Osteoblast (primary cell): ENCODE measurements at regions not wholly inside any gene's neighbourhood (a gene's known extent, or its start where the extent isn't known, plus 50 kb on each side); places are given as distances from the start of the nearest gene placed in this dataset.

Experiments used
- DNase-seq: peaks from one replicate; pipeline ENCODE4 v3.0.0; 2011; ENCODE audit warnings: low spot score, mixed read lengths; ENCODE audit not compliant: insufficient read length; ENCODE audit errors: missing footprints
- H2AFZ ChIP-seq: 2 replicates; pipeline ENCODE4 v1.6.0; 2011; ENCODE audit warnings: mild to moderate bottlenecking, low read length
- H3K27ac ChIP-seq: 2 replicates; pipeline ENCODE4 v1.5.1; 2011; ENCODE audit warnings: mild to moderate bottlenecking, low read depth, low read length, moderate library complexity
- H3K27me3 ChIP-seq: 2 replicates; pipeline ENCODE4 v1.6.0; 2012; ENCODE audit warnings: mild to moderate bottlenecking, control low read depth, inconsistent platforms, low read length, moderate library complexity; ENCODE audit not compliant: insufficient read depth
- H3K36me3 ChIP-seq: 2 replicates; pipeline ENCODE4 v1.5.1; 2011; ENCODE audit warnings: mild to moderate bottlenecking, low read length, control low read depth, moderate library complexity; ENCODE audit not compliant: insufficient read depth
- H3K4me1 ChIP-seq: 2 replicates; pipeline ENCODE4 v1.5.1; 2011; ENCODE audit warnings: mild to moderate bottlenecking, low read length, control low read depth, moderate library complexity; ENCODE audit not compliant: insufficient read depth
- H3K4me2 ChIP-seq: 2 replicates; pipeline ENCODE4 v1.6.0; 2011; ENCODE audit warnings: mild to moderate bottlenecking, low read length; ENCODE audit not compliant: insufficient read depth
- H3K4me3 ChIP-seq: fragments of 200-600 bp; sonication (generic); 3 replicates; pipeline ENCODE4 v1.5.1; 2012; ENCODE audit warnings: mild to moderate bottlenecking, low read length, inconsistent platforms; ENCODE audit not compliant: insufficient read depth
- H3K79me2 ChIP-seq: 2 replicates; pipeline ENCODE4 v1.6.0; 2012; ENCODE audit warnings: mild to moderate bottlenecking, low read length, control low read depth, inconsistent platforms; ENCODE audit not compliant: insufficient read depth
- H3K9me3 ChIP-seq: 2 replicates; pipeline ENCODE4 v1.5.1; 2011; ENCODE audit warnings: low read depth, low read length, control low read depth
- H4K20me1 ChIP-seq: 2 replicates; pipeline ENCODE4 v1.6.0; 2012; ENCODE audit warnings: mild to moderate bottlenecking, low read length, control low read depth; ENCODE audit not compliant: insufficient read depth
- CTCF ChIP-seq: IDR thresholded peaks from 2 replicates; pipeline ENCODE4 v1.5.1; 2011; ENCODE audit warnings: mild to moderate bottlenecking, low read depth, low read length, moderate library complexity; ENCODE audit errors: extremely low read depth

- no peak for DNase-seq
- no peaks in the 10 kb centered on the region for H3K9me3 ChIP-seq
- H3K4me1 ChIP-seq, result no peaks in the 10 kb centered on the region
- H3K79me2 ChIP-seq, result no peaks in the 10 kb centered on the region
- no peaks in the 10 kb centered on the region for H3K36me3 ChIP-seq
- no peak overlapping the region for H3K4me3 ChIP-seq
- no peaks in the 10 kb centered on the region for H3K27me3 ChIP-seq
- H3K4me2 ChIP-seq, result no peak overlapping the region
- H2AFZ ChIP-seq, result no peak overlapping the region
- no peak for TF ChIP-seq CTCF
- no peaks in the 10 kb centered on the region for H4K20me1 ChIP-seq
- no peak overlapping the region for H3K27ac ChIP-seq
Measured at GRCh38 chr9:17862629-17863028, 283.8 kb downstream of the SH3GL2 start.

GRCh38 chr9:17863213-17863883 lies 284.5 kb downstream of the SH3GL2 start:
- Histone ChIP-seq H3K9me3 (no peaks in the 10 kb centered on the region), H2AFZ (no peak overlapping the region), H3K27ac (no peak overlapping the region), H3K4me2 (no peak overlapping the region), H3K36me3 (no peaks in the 10 kb centered on the region), H3K79me2 (no peaks in the 10 kb centered on the region), H3K4me3 (no peak overlapping the region), H3K27me3 (no peaks in the 10 kb centered on the region), H4K20me1 (no peaks in the 10 kb centered on the region), H3K4me1 (no peaks in the 10 kb centered on the region)
- no peak for TF ChIP-seq CTCF
- DNase-seq, result no peak

GRCh38 chr9:17863924-17864323 lies 285.1 kb downstream of the SH3GL2 start:
- Histone ChIP-seq H3K4me2 (no peak overlapping the region), H3K27ac (no peak overlapping the region), H2AFZ (no peak overlapping the region), H3K4me1 (no peaks in the 10 kb centered on the region), H3K27me3 (no peaks in the 10 kb centered on the region), H3K79me2 (no peaks in the 10 kb centered on the region), H3K4me3 (no peak overlapping the region), H3K36me3 (no peaks in the 10 kb centered on the region), H3K9me3 (no peaks in the 10 kb centered on the region), H4K20me1 (no peaks in the 10 kb centered on the region)
- DNase-seq, result no peak
- TF ChIP-seq CTCF, result no peak

GRCh38 chr9:17864951-17865350 lies 286.1 kb downstream of the SH3GL2 start:
- no peak for DNase-seq
- Histone ChIP-seq H3K79me2 (no peaks in the 10 kb centered on the region), H2AFZ (no peak overlapping the region), H3K4me1 (no peaks in the 10 kb centered on the region), H3K4me3 (no peak overlapping the region), H4K20me1 (no peaks in the 10 kb centered on the region), H3K4me2 (no peak overlapping the region), H3K27ac (no peak overlapping the region), H3K36me3 (no peaks in the 10 kb centered on the region), H3K9me3 (no peaks in the 10 kb centered on the region), H3K27me3 (no peaks in the 10 kb centered on the region)
- TF ChIP-seq CTCF, result no peak
